AG04450 (cell line): ENCODE measurements at regions not wholly inside any gene's neighbourhood (a gene's known extent, or its start where the extent isn't known, plus 50 kb on each side); places are given as distances from the start of the nearest gene placed in this dataset.

Experiments
- CTCF ChIA-PET: fragments of 300-600, 350-600 bp; formaldehyde crosslinking; extraction: SDS; loops from one replicate; lab custom pipeline; 2022; ENCODE audit warnings: antibody characterized with exemption, inconsistent platforms; lab: Charles Lee
- POLR2A ChIA-PET: fragments of 350-600 bp; formaldehyde crosslinking; extraction: SDS; loops from one replicate; lab custom pipeline; 2021; ENCODE audit warnings: antibody characterized with exemption, inconsistent platforms; lab: Yijun Ruan, JAX
- DNase-seq: peaks from one replicate; pipeline ENCODE4 v3.0.0-alpha.2; 2011; ENCODE audit warnings: low read depth, low spot score
- H3K27ac ChIP-seq: one replicate; pipeline ENCODE4 v1.5.1; 2012; ENCODE audit warnings: low read depth, low read length, control low read depth
- H3K27me3 ChIP-seq: one replicate; pipeline ENCODE4 v1.6.0; 2012; ENCODE audit warnings: low read length; ENCODE audit not compliant: control insufficient read depth, insufficient read depth
- H3K4me3 ChIP-seq: 2 replicates; pipeline ENCODE4 v1.5.1; 2011; ENCODE audit warnings: mild to moderate bottlenecking, low read depth, low read length, control low read depth
- H3K9me3 ChIP-seq: 2 replicates; pipeline ENCODE4 v1.5.1; 2012; ENCODE audit warnings: low read length; ENCODE audit not compliant: control insufficient read depth, insufficient read depth
- CTCF ChIP-seq: IDR thresholded peaks from 2 replicates; pipeline ENCODE4 v1.5.1; 2011; ENCODE audit warnings: low read depth, low read length, control low read depth, inconsistent platforms

GRCh38 chr12:46580445-46580844 is 207.9 kb upstream of the SLC38A2 start:
- ChIA-PET POLR2A (no interaction called here), CTCF (no interaction called here)
- H3K27ac ChIP-seq, result no peak overlapping the region
- H3K4me3 ChIP-seq, result no peak overlapping the region
- DNase-seq, result no peak
- no peaks in the 10 kb centered on the region for H3K27me3 ChIP-seq
- TF ChIP-seq CTCF, result no peak
- no peaks in the 10 kb centered on the region for H3K9me3 ChIP-seq

GRCh38 chr12:46579474-46579873 is 206.9 kb upstream of the SLC38A2 start:
- TF ChIP-seq CTCF, result no peak
- POLR2A ChIA-PET, result interaction anchor here (0.5 kb wide), 1 partner anchor 429 kb away, joined by 3 read pairs; no protein-coding TSS in a partner anchor
- no peaks in the 10 kb centered on the region for H3K27me3 ChIP-seq
- CTCF ChIA-PET, result no interaction called here
- no peaks in the 10 kb centered on the region for H3K9me3 ChIP-seq
- H3K27ac ChIP-seq, result no peak overlapping the region
- DNase-seq, result no peak
- no peak overlapping the region for H3K4me3 ChIP-seq

- Histone ChIP-seq H3K4me3 (no peak overlapping the region), H3K27ac (no peak overlapping the region), H3K9me3 (no peaks in the 10 kb centered on the region), H3K27me3 (no peaks in the 10 kb centered on the region)
- TF ChIP-seq CTCF, result no peak
- DNase-seq, result no peak
- ChIA-PET POLR2A (no interaction called here), CTCF (interaction anchor here (0.6 kb wide), 1 partner anchor 250 kb away, joined by 3 read pairs; no protein-coding TSS in a partner anchor)
Measured at GRCh38 chr12:46578190-46578982, 205.8 kb upstream of the SLC38A2 start.

GRCh38 chr12:46577063-46577776 is 204.6 kb upstream of the SLC38A2 start:
- H3K4me3 ChIP-seq, result no peak overlapping the region
- DNase-seq, result no peak
- no peaks in the 10 kb centered on the region for H3K9me3 ChIP-seq
- H3K27me3 ChIP-seq, result no peaks in the 10 kb centered on the region
- ChIA-PET CTCF (no interaction called here), POLR2A (no interaction called here)
- no peak for TF ChIP-seq CTCF
- H3K27ac ChIP-seq, result no peak overlapping the region

GRCh38 chr12:46574847-46575246 is 202.3 kb upstream of the SLC38A2 start:
- H3K9me3 ChIP-seq, result peaks cover 2% of the 10 kb centered on the region
- no peaks in the 10 kb centered on the region for H3K27me3 ChIP-seq
- no peak for DNase-seq
- no peak overlapping the region for H3K4me3 ChIP-seq
- POLR2A ChIA-PET, result no interaction called here
- CTCF ChIA-PET, result no interaction called here
- no peak for TF ChIP-seq CTCF
- no peak overlapping the region for H3K27ac ChIP-seq
